ENCODE measurements at regions not wholly inside any gene's neighbourhood (a gene's known extent, or its start where the extent isn't known, plus 50 kb on each side); places are given as distances from the start of the nearest gene placed in this dataset.

DNA sequence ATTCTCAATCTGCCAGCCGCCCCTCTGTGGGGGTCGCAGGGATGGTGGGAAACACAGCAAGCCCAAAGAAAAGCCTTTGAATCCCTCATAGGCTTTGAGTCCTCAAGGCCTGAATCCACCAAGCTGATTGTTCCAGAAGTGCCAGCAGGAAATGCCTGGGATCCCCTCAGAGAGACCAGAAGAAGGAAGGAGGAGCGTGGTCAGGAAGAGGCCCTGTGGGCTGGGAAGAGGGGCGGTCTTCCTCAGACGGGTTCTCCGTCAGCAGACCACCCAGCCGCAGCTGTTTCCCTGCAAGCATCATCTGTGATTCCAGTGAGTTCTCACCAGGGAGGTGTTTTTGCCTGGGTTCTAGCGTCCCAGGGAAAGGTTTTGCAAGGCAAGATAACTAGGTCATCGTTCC lies 190.0 kb upstream of the KLF6 start:
- TF ChIP-seq EZH2 (IDR thresholded peaks at IDR 0.05; ENCODE audit: insufficient read depth, poor library complexity, severe bottlenecking) = no peak
- TF ChIP-seq EZH2phosphoT487 (IDR thresholded peaks at IDR 0.05; ENCODE audit: insufficient read depth, low read depth) = no peak
